Amniotic epithelial cell (primary cell): ENCODE measurements at regions not wholly inside any gene's neighbourhood (a gene's known extent, or its start where the extent isn't known, plus 50 kb on each side); places are given as distances from the start of the nearest gene placed in this dataset.

ENCODE experiments used
- DNase-seq: peaks from one replicate; pipeline ENCODE4 v3.0.0-alpha.2; 2010; ENCODE audit warnings: low read depth

DNA sequence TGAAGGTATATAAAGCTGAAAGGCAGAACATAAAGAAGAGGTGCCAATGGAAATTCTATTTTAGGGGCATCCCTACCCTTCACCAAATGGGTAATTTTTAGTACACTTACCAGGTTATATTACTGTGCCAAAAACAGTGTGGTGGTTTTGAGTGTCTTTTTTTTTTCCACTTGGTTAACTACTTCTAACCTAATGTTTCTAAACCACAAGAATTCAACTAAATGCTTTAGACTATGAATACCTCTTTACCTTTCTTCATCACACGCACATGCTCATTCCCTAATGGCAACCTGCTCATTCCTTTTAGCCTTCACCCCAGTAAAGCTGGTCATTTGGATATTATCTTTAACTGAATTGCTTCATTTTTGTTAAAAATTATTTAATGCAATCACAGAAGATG is 215.6 kb downstream of the PIK3R1 start:
- no peak for DNase-seq

DNA sequence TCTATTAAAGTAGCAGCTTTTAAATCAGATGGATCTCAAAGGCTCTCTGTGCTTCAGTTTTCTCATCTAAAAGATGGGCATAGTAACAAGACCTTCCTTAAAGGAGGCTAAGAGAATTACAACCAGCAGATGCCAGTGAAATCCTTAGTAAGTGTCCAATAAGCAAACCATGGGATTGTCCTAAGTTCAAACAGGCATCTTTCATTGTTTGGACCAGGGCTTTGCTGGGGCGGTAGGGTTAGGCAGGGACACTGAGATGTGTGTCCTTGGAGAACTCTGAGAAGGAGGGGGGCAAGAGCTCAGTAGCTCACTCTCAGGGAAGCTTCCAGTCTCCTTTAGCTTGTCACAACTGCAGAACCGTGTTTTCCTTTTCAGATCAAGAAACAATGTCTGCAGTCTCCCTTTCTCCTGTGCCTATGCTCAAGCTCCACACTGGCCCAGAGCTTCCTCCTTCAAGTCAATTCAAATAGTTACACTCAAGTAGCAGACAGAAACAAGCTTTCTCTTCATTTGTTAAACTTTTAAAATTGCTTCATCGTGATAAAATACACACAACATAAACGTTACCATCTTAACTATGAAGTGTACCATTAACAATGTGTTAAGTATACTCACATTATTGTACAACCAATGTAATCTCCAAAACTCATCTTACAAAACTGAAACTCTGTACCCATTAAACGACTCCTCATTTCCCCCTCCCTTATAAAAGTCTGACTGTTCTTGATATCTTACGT is 216.2 kb downstream of the PIK3R1 start:
- DNase-seq = no peak

DNA sequence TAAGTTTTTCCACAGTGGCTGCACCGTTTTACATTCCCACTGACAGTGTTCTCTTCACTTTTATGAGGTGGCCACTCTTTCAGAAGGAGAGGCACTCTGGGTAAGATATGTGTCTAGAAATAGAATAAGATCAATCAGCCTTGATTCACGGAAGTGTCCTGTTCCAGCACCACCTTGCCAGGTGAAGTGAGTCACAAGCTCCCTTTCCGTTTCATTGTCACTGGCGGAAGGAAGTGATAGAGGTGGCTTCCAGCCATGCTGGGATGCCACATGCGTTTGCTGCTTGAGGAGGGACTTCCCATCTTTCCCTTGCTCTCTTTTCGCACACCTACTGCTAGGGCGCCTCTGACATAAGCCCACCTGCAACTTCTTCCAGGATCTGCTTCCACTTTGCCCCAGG is 217.1 kb downstream of the PIK3R1 start:
- DNase-seq = no peak

DNA sequence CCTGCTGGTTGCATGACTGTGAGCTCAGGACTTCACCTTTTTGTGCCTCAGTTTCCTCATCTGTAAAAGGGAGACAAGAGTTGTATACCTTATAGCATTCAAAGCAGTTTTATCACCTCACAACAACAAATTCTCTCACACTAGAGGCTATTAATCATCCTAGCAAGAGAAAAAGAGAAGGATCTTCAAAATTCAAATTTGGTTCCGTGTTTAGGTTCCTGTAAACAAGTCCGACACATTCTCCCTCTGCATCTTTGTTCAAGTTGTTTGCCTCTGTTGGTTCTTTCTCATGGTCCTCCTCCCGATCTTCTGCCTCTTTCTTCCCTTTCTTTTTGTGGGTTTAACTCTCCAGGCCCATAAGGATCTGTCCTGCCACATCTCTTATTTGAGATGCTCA is 218.0 kb downstream of the PIK3R1 start:
- DNase-seq = no peak

DNA sequence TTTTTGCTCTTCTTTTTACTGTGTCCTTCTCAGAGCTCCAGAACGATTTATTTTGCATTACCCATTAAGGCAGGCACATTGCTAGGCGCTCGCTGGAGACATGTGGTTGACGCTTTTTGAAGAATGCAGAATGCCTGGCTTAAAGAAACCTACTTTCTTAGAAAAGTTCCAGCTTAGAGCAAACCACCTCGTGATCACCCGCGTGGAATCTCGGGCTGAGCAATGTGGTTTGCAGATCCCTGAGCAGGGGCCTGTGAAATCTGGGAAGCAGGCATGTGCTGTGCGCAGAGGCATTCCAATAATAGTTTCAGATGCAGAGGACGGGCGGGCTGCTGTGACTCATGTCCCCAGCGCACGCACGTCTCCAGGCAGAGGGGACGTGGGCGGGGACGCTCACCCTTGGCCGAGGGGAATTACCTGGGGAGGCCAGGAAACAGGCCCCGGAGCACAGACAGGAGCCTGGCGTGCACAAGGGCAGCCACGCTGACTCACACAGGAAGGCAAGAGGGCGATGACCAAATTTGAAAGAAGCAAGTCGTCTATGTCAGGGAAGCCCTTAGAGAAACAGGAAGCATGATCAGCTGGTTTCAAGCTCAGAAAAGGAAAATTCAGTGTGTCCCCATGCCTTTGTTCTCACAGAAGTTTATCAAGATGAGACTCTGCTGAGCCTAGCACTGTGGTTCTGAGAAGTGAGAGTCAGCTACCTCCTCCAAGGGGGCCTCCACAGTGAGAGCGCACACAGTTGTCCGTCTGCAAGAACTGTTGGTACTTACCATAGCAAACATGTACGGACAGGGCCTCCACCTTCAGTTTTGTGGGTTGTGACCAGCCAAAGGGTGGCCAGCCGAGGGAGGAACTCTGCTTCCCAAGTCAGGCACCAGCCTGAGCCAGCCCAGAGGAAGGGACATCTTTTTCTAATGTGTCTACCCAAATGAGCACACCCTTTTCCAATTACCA is 218.6 kb downstream of the PIK3R1 start:
- DNase-seq = peak; percentile 94

DNA sequence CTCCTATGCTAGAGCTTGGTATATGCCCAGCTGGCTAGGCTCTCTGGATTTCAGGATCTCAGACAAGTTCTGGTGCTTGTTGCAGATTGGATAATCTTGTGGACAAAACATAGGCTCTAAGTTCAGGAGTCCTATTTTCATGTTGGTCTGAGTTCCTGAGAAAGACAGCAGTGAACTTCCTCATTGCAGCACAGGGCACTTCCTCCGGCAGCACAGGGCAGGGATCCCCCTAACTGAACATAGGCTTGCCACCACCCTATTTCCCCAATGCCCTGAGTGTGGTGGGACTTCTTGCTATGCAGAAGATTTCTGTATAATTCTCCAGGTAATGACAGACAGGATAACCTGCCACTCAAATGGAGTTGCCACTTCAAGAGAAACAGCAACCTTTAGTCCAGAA is 220.1 kb downstream of the PIK3R1 start:
- no peak for DNase-seq

DNA sequence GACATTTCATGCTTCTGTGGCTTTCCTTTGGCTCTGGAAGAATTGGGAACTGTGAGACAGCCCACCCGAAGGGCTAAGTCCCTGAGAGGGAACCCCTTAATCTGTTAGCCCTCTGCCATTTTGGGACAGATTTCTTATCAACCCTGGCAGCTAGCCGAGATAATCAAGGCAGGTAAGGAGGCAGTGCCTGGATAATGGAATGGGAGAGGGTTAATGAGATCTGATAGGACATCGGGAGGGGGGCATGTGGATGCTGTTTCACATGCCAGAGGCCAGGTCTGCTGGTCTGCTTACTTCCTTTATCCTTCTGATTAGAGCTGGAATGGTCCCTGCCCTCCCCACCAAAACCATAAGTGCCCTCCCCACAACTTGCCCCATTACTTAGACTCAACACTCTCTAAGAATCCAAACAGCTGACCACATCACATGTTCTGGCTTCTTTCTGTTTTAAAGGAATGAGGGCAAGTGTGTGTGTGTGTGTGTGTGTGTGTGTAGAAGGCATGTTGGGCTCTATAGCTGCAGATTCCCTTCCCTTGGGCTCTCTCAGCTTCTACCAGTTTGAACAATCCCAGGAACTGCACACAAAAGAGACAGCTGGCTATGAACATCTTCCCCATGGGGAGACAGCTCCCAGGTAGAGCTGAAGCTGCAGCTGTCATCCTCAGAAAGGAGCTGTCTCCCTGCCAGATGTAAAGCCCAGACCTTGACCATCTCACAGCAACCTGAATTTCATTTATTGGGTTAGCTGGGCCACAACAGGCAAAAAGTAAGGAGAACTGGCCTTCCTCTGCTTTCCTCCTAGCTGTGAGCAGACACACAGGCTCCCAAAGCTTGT is 221.3 kb downstream of the PIK3R1 start:
- DNase-seq = peak; percentile 37

DNA sequence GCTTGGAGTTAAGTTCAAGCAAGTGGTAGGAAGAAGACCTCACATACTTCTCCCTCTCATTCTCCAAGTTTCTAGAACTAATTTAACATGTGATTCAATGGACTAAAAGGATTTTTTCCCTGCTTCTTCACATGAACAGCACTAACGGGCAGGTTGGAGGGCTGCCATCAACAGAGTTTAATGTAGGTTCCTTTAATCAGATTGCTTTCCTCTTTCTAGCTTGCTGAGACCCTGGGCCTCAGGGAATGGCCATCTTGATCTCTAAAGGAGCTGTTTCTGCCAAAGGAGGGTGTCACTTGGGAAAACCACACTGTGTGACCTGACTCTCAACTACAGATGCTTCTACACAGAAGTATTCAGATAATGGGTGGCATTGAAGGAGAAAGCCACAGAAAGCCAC is 223.3 kb downstream of the PIK3R1 start:
- DNase-seq = no peak

DNA sequence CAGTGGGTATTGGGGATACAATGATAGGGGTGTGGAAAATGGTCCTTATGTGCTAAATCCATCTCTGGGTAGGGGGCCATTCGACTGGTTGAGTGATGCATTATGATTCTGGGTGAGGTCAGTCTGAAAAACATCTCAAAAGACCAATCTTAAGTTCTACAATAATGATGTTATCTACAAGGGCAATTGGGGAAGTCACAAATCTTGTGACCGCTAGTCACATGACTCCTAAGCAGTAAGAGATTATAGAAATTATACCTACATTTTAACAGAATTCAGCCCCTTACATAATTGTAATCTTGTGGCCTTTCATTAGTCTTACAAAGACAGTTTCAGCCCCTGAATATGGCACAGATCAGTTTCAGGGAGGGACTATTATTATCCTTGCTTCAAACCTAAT is 224.7 kb downstream of the PIK3R1 start:
- DNase-seq = no peak

DNA sequence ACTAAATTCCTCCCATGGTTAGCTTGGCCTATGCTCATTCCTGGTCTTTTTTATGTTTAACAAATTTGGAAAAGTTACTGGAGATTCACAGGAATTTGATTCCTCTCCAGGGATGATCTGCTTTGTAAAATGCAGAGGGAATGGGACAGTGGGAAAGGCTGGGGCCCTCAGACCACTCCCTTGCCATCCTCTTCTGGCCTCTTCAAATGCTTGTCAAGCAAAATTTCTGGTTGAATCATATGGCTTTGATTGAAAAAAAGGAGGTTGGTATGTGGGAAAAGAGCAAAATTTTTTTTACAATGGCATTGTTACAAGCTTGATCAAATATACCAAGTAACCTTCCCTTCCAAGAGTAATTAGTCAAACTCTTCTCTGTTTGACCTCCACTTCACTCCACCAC is 225.1 kb downstream of the PIK3R1 start:
- DNase-seq = no peak

DNA sequence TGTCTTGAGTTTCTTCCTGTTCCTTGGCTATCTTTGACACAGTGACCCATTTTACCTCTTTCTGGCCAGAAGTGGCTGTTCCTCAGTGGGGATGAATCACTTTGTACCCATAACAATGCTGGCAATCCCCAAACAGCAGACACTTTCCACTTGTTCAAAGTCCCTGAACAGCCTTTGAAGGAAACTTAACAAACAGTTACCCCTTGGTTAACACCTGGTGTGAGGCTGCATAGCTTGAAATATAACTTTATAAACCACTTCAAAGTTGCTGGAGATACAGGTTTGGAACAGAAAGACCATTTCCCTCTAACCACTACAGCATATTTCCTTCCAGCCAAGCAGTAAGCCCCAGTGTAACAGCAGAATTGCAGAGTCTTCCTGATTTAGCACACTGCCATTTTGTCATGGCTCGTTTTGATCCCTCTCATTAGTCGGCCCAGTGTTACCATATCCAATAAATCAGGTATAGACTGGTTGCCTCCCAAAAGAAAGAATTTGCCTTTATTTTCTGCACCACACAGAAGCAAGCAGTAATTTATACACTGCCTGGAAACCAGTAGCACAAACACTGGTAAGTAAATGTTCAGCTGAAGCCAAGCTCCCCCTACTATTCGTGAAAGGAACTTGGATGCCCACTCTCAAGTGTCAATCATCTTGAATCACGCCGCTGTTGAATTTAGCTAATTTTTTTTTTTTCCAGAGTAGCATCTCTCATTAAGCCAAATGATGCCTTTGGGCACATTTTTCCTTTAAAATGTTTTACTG is 225.9 kb downstream of the PIK3R1 start:
- DNase-seq = no peak

DNA sequence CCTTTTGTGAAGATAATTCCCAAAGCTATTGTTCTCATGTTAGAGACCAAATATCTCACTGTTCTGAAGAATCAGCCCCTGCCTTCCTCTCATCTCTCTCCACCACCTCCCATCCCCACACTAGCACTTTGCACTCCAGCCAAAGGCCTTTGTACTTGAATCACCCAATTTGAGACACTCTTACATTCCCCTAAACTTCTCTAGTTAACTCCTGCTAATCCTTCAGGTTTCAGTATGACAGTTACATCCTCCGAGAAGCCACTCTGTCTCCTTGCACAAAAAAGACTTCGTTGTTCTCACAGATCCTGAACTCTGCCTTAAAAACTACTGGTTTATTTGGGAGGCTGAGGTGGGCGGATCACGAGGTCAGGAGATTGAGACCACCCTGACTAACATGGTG is 227.5 kb downstream of the PIK3R1 start:
- DNase-seq = no peak

DNA sequence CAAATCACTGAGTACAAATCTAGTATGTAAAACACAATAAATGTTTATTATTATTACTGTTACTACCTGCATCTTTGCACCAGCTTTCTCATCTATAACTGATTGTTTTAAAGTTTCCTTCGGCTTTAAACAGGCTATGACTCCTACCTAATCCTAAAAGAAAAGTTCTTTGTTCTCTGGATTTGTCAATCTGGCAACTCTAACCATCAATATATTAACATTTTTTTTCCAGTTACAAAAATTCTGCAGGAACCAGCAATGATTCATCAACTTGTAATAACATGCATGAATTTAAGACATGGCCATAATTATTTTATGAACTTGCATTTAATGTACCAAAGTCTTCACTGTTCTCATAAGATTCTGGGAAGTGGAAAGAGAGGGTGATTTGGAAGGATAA is 228.5 kb downstream of the PIK3R1 start:
- no peak for DNase-seq

DNA sequence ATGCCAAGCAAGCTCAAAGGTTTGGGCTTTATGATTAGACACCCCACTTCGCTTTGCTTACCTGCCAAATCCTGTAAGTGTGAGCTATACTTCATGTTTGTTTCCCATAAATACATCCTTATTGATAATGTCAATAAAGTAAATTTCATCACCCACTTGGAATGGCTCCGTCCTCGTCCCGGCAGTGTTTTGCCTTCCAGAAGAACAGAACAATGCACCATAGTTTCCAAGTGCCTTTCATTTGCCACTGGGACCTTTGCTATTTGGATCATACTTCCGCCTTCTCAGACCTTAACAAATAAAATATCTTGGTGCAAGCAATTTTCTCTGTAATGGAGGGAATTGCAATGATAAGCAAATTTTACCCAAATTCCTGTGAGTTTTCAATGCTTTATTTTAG is 229.3 kb downstream of the PIK3R1 start:
- DNase-seq = no peak

DNA sequence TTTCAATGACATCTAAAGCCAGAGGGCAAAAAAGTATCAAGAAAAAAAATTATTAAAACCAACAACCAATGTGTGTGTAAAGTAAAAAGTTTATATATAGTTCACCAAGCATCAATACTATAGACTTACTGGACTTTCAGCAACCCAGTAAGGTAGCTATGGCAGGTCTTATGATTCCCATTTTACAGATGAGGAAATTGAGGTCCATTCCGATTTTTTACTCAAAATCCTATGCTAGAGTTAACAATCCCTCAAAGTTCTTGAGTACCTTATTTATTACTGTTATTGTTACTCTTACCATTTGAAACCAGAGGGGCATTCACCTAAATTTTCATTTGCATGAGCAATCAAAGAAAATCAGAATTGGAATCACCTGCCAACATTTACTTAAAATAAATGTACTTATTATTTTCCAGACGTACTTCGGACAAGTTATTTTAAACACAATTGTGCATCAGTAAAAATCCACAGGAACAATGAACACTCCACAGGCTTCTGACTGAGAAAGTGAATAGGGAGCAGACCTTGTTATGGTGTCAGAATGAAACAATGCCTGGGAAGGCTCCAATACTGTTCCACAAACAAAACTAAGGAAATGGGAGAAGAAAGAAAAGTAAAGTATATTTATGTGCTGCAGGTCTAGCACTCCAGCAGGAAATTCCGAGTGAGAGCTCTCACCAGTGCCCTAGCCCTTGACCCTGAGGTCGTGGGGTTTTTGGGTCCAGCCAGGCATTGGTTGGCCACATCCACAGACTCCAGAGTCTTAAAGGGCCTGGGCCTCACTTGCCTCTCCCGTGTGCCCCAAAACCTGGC is 229.9 kb downstream of the PIK3R1 start:
- no peak for DNase-seq

DNA sequence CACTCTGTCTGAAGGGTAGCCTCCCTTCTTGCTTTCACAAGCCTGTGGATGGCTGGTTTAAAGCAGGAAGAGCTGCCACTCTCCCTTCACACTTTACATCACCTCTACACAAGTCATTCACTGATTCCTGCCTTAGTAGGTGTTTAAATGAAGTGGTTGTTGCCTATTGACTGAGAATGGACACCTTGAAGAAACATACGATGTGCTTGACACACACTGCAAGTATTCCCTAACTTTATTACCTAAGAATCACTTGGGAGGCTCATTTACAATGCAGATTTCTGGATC is 230.5 kb downstream of the PIK3R1 start:
- DNase-seq = no peak

DNA sequence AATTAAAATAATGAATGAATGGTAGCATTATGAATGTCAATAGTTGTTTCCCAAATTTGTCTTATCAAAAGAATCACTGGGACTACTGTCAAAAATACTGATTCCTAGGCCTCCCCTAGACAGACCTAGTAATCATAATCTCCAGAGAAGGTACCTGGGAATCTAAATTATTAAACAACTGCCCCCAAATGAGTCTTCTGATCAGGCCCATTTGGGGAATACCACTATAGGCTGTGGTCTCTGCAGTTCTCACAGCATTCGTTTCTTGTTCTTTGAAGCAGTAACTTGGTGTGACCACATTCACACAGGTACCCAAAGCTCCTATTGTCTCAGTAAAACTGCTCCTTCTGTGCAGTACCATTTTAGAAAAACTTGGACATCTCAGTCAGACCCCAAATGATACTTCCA is 230.9 kb downstream of the PIK3R1 start:
- no peak for DNase-seq

DNA sequence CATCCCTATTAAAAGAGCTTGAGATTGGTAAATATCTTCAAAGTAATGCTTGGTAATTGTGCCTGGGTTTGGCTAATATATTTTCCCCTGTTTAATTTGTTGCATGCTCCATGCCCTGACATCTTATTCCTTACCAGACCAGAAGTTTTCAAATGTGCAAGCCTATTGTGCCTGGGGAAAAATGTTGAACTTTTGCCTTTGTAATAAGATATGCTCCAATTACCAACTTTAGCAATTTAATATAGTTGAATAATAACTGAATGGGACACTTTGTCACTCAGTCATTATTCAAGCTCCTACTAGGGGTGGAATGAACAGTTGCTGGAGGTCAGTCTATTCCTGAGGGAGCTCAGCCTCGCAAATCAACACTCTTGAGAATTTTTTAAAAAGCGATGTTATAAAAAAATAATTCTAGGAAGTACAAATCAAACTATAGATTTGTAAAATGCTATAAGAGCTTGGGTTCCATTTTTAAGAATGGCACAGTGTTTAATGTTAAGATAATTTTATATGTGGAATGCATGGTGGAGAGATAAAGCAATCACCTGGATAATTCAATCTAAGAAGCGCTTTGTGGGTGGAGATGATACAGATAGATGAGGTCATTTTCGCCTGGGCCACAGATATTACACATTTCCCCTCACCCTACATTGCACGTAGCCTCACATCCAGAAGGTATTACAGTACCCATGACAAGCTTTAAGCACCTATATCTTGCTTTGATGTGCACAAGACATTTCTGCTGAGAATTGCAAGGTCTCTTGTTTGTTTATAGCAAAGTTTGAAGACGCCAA is 231.8 kb downstream of the PIK3R1 start:
- DNase-seq = no peak

DNA sequence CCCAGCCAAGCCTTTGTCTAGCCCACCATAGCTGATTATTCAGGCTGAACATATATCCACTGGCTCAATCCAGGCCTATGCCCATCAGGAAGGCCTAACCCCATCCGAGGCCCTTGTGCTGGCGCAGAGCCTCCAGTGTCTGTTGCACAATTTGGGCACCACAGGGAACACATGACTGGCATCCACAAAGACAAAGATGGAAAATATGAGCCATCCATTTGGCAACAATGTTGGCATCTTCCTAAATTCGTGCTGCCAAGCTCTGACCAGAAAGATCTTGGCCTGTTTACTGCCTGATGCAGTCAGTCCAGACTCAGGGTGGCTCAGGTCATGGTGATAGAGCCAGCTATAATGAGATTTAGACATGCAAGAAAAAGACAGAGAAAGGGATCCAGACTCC is 233.8 kb downstream of the PIK3R1 start:
- no peak for DNase-seq

DNA sequence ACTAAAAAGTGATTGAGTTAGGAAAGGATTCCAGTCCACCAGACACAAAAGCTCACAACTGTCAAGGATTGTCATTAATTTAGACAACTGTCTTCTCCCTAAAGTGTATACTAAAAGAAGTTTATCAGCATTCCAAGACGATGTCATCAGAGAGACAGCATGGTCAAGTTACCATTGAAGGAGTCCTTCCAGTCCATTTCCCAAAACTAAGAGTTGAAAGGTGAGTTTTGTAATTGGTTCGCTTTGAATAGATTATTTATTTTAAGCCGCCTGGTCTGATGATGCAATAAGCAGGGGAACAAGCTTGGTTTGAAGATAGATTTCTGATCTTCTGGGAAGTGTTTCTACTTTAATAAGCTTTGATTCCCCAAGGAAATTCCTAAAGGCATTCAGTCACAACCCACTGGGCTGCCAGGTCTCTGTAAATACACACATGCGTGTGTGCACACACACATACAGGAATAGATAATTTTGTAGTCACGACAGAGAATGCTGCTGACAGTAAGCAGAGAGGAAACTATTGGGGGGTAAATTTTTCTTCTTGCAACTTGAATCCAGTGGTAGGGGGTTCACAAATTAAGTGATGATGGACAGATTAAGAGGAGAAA is 234.8 kb downstream of the PIK3R1 start:
- peak; percentile 30 for DNase-seq
